IMR-90 (cell line): ENCODE measurements at regions not wholly inside any gene's neighbourhood (a gene's known extent, or its start where the extent isn't known, plus 50 kb on each side); places are given as distances from the start of the nearest gene placed in this dataset.

Source experiments
- ATAC-seq: fragments of 200-7000 bp; cut with Tn5 transposase; 2 replicates; pipeline ENCODE4 v1.9.1; 2020; ENCODE audit warnings: low read depth, mild to moderate bottlenecking, moderate library complexity
- BruUV-seq: library from RNA; stranded (reverse); fragments of 400-500 nt; replicated peaks from 2 replicates; lab custom pipeline; 2021; lab: Mats Ljungman, UMichigan
- CTCF ChIA-PET: fragments of 300-600 bp; formaldehyde crosslinking; extraction: SDS; loops from one replicate; lab custom pipeline; 2021; ENCODE audit warnings: antibody characterized with exemption; lab: Yijun Ruan, JAX
- POLR2A ChIA-PET: fragments of 300-600 bp; sonication (Branson Sonifier 250); formaldehyde crosslinking; loops from one replicate; lab custom pipeline; 2022; ENCODE audit warnings: antibody characterized with exemption; ENCODE audit not compliant: unreplicated experiment; lab: Charles Lee
- DNase-seq: peaks from one replicate; pipeline ENCODE4 v3.0.0; 2013
- H2AFZ ChIP-seq: replicated peaks from 2 replicates; pipeline ENCODE3; 2013; ENCODE audit warnings: low read length, mild to moderate bottlenecking; ENCODE audit not compliant: poor library complexity
- H2AK5ac ChIP-seq: 2 replicates; pipeline ENCODE4 v1.6.1; 2013; ENCODE audit warnings: low read depth, low read length, inconsistent platforms
- H2AK9ac ChIP-seq: replicated peaks from 2 replicates; pipeline ENCODE3; 2013; ENCODE audit warnings: mild to moderate bottlenecking, low read depth, low read length, moderate library complexity; ENCODE audit not compliant: poor library complexity
- H2BK120ac ChIP-seq: 2 replicates; pipeline ENCODE4 v1.6.1; 2013; ENCODE audit warnings: low read depth, low read length, inconsistent platforms
- H2BK15ac ChIP-seq: 3 replicates; pipeline ENCODE4 v1.6.1; 2013; ENCODE audit warnings: low read depth, low read length, inconsistent platforms
- H2BK20ac ChIP-seq: 2 replicates; pipeline ENCODE4 v1.6.1; 2013; ENCODE audit warnings: low read depth, mild to moderate bottlenecking, inconsistent platforms, low read length, moderate library complexity
- H2BK5ac ChIP-seq: 2 replicates; pipeline ENCODE4 v1.6.1; 2013; ENCODE audit warnings: mild to moderate bottlenecking, low read depth, low read length, inconsistent platforms; ENCODE audit not compliant: poor library complexity, severe bottlenecking
- H3K14ac ChIP-seq: replicated peaks from 2 replicates; pipeline ENCODE4 v1.6.1; 2013; ENCODE audit warnings: low read depth, low read length, inconsistent platforms
- H3K18ac ChIP-seq: 2 replicates; pipeline ENCODE4 v1.6.1; 2013; ENCODE audit warnings: low read depth, low read length, control low read depth
- H3K23ac ChIP-seq: 2 replicates; pipeline ENCODE4 v1.6.1; 2013; ENCODE audit warnings: low read depth, low read length, inconsistent platforms
- H3K27ac ChIP-seq: 2 replicates; pipeline ENCODE4 v1.5.1; 2013; ENCODE audit warnings: mild to moderate bottlenecking, control low read depth, low read length; ENCODE audit not compliant: insufficient read depth
- H3K27me3 ChIP-seq: 2 replicates; pipeline ENCODE4 v1.6.1; 2013; ENCODE audit warnings: low read length; ENCODE audit not compliant: control insufficient read depth, insufficient read depth
- H3K36me3 ChIP-seq: 2 replicates; pipeline ENCODE4 v1.6.1; 2013; ENCODE audit warnings: low read length, mixed read lengths; ENCODE audit not compliant: control insufficient read depth, insufficient read depth
- H3K4ac ChIP-seq: 2 replicates; pipeline ENCODE4 v1.6.1; 2013; ENCODE audit warnings: low read depth, low read length, inconsistent platforms
- H3K4me1 ChIP-seq: 2 replicates; pipeline ENCODE4 v1.6.1; 2013; ENCODE audit warnings: low read length, mixed read lengths; ENCODE audit not compliant: control insufficient read depth, insufficient read depth
- H3K4me2 ChIP-seq: 2 replicates; pipeline ENCODE4 v1.6.1; 2013; ENCODE audit warnings: low read depth, mild to moderate bottlenecking, control low read depth, low read length, moderate library complexity
- H3K4me3 ChIP-seq: 2 replicates; pipeline ENCODE4 v1.5.1; 2013; ENCODE audit warnings: low read depth, mild to moderate bottlenecking, control low read depth, low read length, moderate library complexity; ENCODE audit not compliant: insufficient read depth
- H3K56ac ChIP-seq: 2 replicates; pipeline ENCODE4 v1.6.1; 2013; ENCODE audit warnings: low read length, inconsistent platforms; ENCODE audit not compliant: insufficient read depth; ENCODE audit errors: extremely low read depth
- H3K79me1 ChIP-seq, 2 experiments: 2 replicates each; pipeline ENCODE4 v1.6.1; 2013; ENCODE audit warnings: low read length in 2 of 2, inconsistent platforms in 1 of 2, low read depth in 1 of 2
- H3K9ac ChIP-seq: 2 replicates; pipeline ENCODE4 v1.6.1; 2013; ENCODE audit warnings: low read depth, low read length, control low read depth
- H3K9me1 ChIP-seq: 2 replicates; pipeline ENCODE4 v1.6.1; 2013; ENCODE audit warnings: low read length, inconsistent platforms; ENCODE audit not compliant: insufficient read depth
- H3K9me3 ChIP-seq: 2 replicates; pipeline ENCODE4 v1.6.1; 2013; ENCODE audit warnings: low read length; ENCODE audit not compliant: control insufficient read depth, insufficient read depth
- H4K20me1 ChIP-seq: 2 replicates; pipeline ENCODE4 v1.6.1; 2013; ENCODE audit warnings: low read length, inconsistent platforms; ENCODE audit not compliant: insufficient read depth
- H4K5ac ChIP-seq: 2 replicates; pipeline ENCODE4 v1.6.1; 2013; ENCODE audit warnings: mild to moderate bottlenecking, low read depth, low read length, control low read depth
- H4K8ac ChIP-seq, 2 experiments: 2 replicates each; pipeline ENCODE4 v1.6.1; 2013; ENCODE audit warnings: low read depth in 2 of 2, low read length in 2 of 2, control low read depth in 1 of 2, inconsistent platforms in 1 of 2
- H4K91ac ChIP-seq: 2 replicates; pipeline ENCODE4 v1.6.1; 2013; ENCODE audit warnings: low read depth, low read length, inconsistent platforms; ENCODE audit not compliant: insufficient read depth
- BHLHE40 ChIP-seq: fragments of 150-350 bp; IDR thresholded peaks from 2 replicates; pipeline ENCODE4 v1.6.1; 2016; ENCODE audit warnings: mild to moderate bottlenecking, low read depth, low read length
- CHD1 ChIP-seq: IDR thresholded peaks from 2 replicates; pipeline ENCODE4 v1.6.1; 2012; ENCODE audit warnings: low read depth, low read length, improper control_type of control experiment
- FOS ChIP-seq: fragments of 150-350 bp; IDR thresholded peaks from 2 replicates; pipeline ENCODE4 v1.6.1; 2016; ENCODE audit warnings: low read depth, low read length
- MAZ ChIP-seq: IDR thresholded peaks from 2 replicates; pipeline ENCODE4 v1.6.1; 2012; ENCODE audit warnings: low read depth, mild to moderate bottlenecking, low read length, improper control_type of control experiment, moderate library complexity, borderline replicate concordance
- MXI1 ChIP-seq: IDR thresholded peaks from 2 replicates; pipeline ENCODE4 v1.6.1; 2012; ENCODE audit warnings: low read depth, mild to moderate bottlenecking, low read length, moderate library complexity, borderline replicate concordance
- NFE2L2 ChIP-seq: fragments of 150-350 bp; IDR thresholded peaks from 2 replicates; pipeline ENCODE4 v1.6.1; 2016; ENCODE audit warnings: low read depth, mild to moderate bottlenecking, low read length
- POLR2A ChIP-seq: IDR thresholded peaks from 2 replicates; pipeline ENCODE4 v1.6.1; 2012; ENCODE audit warnings: mild to moderate bottlenecking, low read depth, low read length
- RAD21 ChIP-seq: IDR thresholded peaks from 2 replicates; pipeline ENCODE4 v1.6.1; 2012; ENCODE audit warnings: low read length, improper control_type of control experiment
- RCOR1 ChIP-seq: IDR thresholded peaks from 2 replicates; pipeline ENCODE4 v1.6.1; 2012; ENCODE audit warnings: mild to moderate bottlenecking, low read length, improper control_type of control experiment; ENCODE audit not compliant: insufficient replicate concordance
- RFX5 ChIP-seq: IDR thresholded peaks from 2 replicates; pipeline ENCODE4 v1.8.0; 2012; ENCODE audit warnings: low read depth, mild to moderate bottlenecking, low read length, moderate library complexity
- SMC3 ChIP-seq: fragments of 150-350 bp; IDR thresholded peaks from 2 replicates; pipeline ENCODE4 v1.6.1; 2016; ENCODE audit warnings: low read depth, mild to moderate bottlenecking, antibody characterized with exemption, low read length, moderate library complexity
- USF2 ChIP-seq: fragments of 150-350 bp; IDR thresholded peaks from 2 replicates; pipeline ENCODE4 v1.6.1; 2017; ENCODE audit warnings: mild to moderate bottlenecking, antibody characterized with exemption, low read length, low read depth
- WGBS, 2 experiments: methylation state at CpG; one replicate each; pipeline versions ENCODE4 v1.1.5 to v1.1.7; 2013; ENCODE audit warnings: missing lambda C conversion rate in 2 of 2; ENCODE audit not compliant: insufficient read length in 1 of 2; ENCODE audit errors: extremely low coverage in 2 of 2; 5-methylcytosine and 5-hydroxymethylcytosine counted together
- dilution Hi-C: fragments of 300-500 bp; cut with HindIII; formaldehyde crosslinking; loops from one replicate; pipeline ENCODE4 v1.14.3; 2018; ENCODE audit warnings: low sequenced_read_pairs; ENCODE audit not compliant: unreplicated experiment
- in situ Hi-C: fragments of 300-500 bp; cut with MboI; formaldehyde crosslinking; loops from 3 replicates; pipeline ENCODE4 v1.14.3; 2019; ENCODE audit warnings: low sequenced_read_pairs, inconsistent platforms, mixed read lengths
- intact Hi-C: fragments of 100-400 bp; cut with micrococcal nuclease; formaldehyde crosslinking; loops from 2 replicates; pipeline ENCODE4 v1.10.0; 2022

GRCh38 chr1:22323141-22323845, 128.4 kb upstream of the ZBTB40 start:
- H2BK5ac ChIP-seq: no peak overlapping the region
- no peaks in the 10 kb centered on the region for H3K79me1 ChIP-seq
- no peak overlapping the region for H2BK20ac ChIP-seq
- no peak overlapping the region for H2AK9ac ChIP-seq
- no peak overlapping the region for H4K5ac ChIP-seq
- H2AFZ ChIP-seq: no peak overlapping the region
- H4K8ac ChIP-seq: no peak overlapping the region
- no peak overlapping the region for H3K9ac ChIP-seq
- peaks cover 77% of the 10 kb centered on the region for H3K27me3 ChIP-seq
- H3K27ac ChIP-seq: no peak overlapping the region
- no peaks in the 10 kb centered on the region for H3K9me1 ChIP-seq
- H3K56ac ChIP-seq: no peak overlapping the region
- no peak overlapping the region for H3K23ac ChIP-seq
- TF ChIP-seq USF2: no peak
- TF ChIP-seq MXI1: no peak
- TF ChIP-seq POLR2A: no peak
- TF ChIP-seq RAD21: no peak
- no peak for TF ChIP-seq NFE2L2
- no peak for TF ChIP-seq CHD1
- TF ChIP-seq FOS: no peak
- no peak for TF ChIP-seq MAZ
- TF ChIP-seq RFX5: no peak
- TF ChIP-seq RCOR1: no peak
- TF ChIP-seq SMC3: no peak
- no peak for TF ChIP-seq BHLHE40
- H4K91ac ChIP-seq: no peak overlapping the region
- no peak overlapping the region for H3K14ac ChIP-seq
- no peak overlapping the region for H2BK15ac ChIP-seq
- H3K9me3 ChIP-seq: peaks cover 3% of the 10 kb centered on the region; the same call in 1 of the 2 replicates
- H3K36me3 ChIP-seq: no peaks in the 10 kb centered on the region
- no peak overlapping the region for H3K4ac ChIP-seq
- dilution Hi-C loops (no loop called here), in situ Hi-C loops (no loop called here), intact Hi-C loops (no loop called here)
- ATAC-seq (no peak), DNase-seq (no peak)
- ChIA-PET CTCF (no interaction called here), POLR2A (no interaction called here)
- H4K20me1 ChIP-seq: no peaks in the 10 kb centered on the region
- no peak overlapping the region for H3K18ac ChIP-seq
- no peaks in the 10 kb centered on the region for H3K4me1 ChIP-seq
- H3K4me3 ChIP-seq: no peak overlapping the region
- no peak overlapping the region for H2BK120ac ChIP-seq
- H2AK5ac ChIP-seq: no peak overlapping the region
- no TSS peak for BruUV-seq
- no peak overlapping the region for H3K4me2 ChIP-seq
- WGBS, 2 experiments: 79% methylated on average over 9 of the region's 17 CpGs; no CpG with 5 or more reads in 1 of the 2 experiments
